Hepatocyte (in vitro differentiated cells): ENCODE measurements at regions not wholly inside any gene's neighbourhood (a gene's known extent, or its start where the extent isn't known, plus 50 kb on each side); places are given as distances from the start of the nearest gene placed in this dataset.

Source experiments
- CTCF ChIP-seq: fragments of 200-600 bp; sonication (generic); IDR thresholded peaks from 2 replicates; pipeline ENCODE4 v1.5.1; 2016; ENCODE audit warnings: antibody characterized with exemption, mild to moderate bottlenecking; ENCODE audit not compliant: poor library complexity
- EZH2 ChIP-seq: fragments of 200-600 bp; sonication (generic); IDR thresholded peaks from 2 replicates; pipeline ENCODE4 v1.6.1; 2016; ENCODE audit warnings: antibody characterized with exemption, mild to moderate bottlenecking, borderline replicate concordance
- EZH2phosphoT487 ChIP-seq: fragments of 200-600 bp; sonication (generic); IDR thresholded peaks from one replicate; pipeline ENCODE4 v1.6.1; 2018; ENCODE audit warnings: antibody characterized with exemption, mild to moderate bottlenecking, low read depth, moderate library complexity; ENCODE audit not compliant: unreplicated experiment, severe bottlenecking

GRCh38 chr3:76300746-76301145 is 515.4 kb upstream of the ZNF717 start:
- no peak for TF ChIP-seq CTCF
- TF ChIP-seq EZH2 = no peak
- TF ChIP-seq EZH2phosphoT487 = no peak
